H9 (cell line): ENCODE measurements at regions not wholly inside any gene's neighbourhood (a gene's known extent, or its start where the extent isn't known, plus 50 kb on each side); places are given as distances from the start of the nearest gene placed in this dataset.

Experiments used
- DNase-seq: peaks from one replicate; pipeline ENCODE4 v3.0.0-alpha.2; 2017
- H2AFZ ChIP-seq: one replicate; pipeline ENCODE4 v1.6.1; 2013; ENCODE audit warnings: mild to moderate bottlenecking, low read length, control low read depth, moderate library complexity
- H2AK5ac ChIP-seq: 2 replicates; pipeline ENCODE4 v1.6.1; 2013; ENCODE audit warnings: low read length, control low read depth, mixed read lengths; ENCODE audit not compliant: insufficient read length
- H2BK120ac ChIP-seq: one replicate; pipeline ENCODE4 v1.6.1; 2013; ENCODE audit warnings: low read depth, mild to moderate bottlenecking, low read length, control low read depth, inconsistent platforms; ENCODE audit not compliant: poor library complexity, severe bottlenecking
- H2BK12ac ChIP-seq: 2 replicates; pipeline ENCODE4 v1.6.1; 2013; ENCODE audit warnings: low read length, control low read depth, mixed read lengths, low read depth; ENCODE audit not compliant: insufficient read length
- H2BK15ac ChIP-seq: 2 replicates; pipeline ENCODE4 v1.6.1; 2013; ENCODE audit warnings: low read depth, low read length, control low read depth
- H2BK20ac ChIP-seq: one replicate; pipeline ENCODE4 v1.6.1; 2013; ENCODE audit warnings: low read depth, mild to moderate bottlenecking, low read length, control low read depth, inconsistent platforms; ENCODE audit not compliant: poor library complexity, severe bottlenecking
- H2BK5ac ChIP-seq: 2 replicates; pipeline ENCODE4 v1.6.1; 2013; ENCODE audit warnings: low read length, control low read depth, mixed read lengths; ENCODE audit not compliant: insufficient read length
- H3K14ac ChIP-seq: 2 replicates; pipeline ENCODE4 v1.6.1; 2013; ENCODE audit warnings: low read length, control low read depth; ENCODE audit not compliant: insufficient read depth
- H3K18ac ChIP-seq: 2 replicates; pipeline ENCODE4 v1.6.1; 2013; ENCODE audit warnings: low read depth, mild to moderate bottlenecking, mixed read lengths, low read length, control low read depth; ENCODE audit not compliant: insufficient read length
- H3K23ac ChIP-seq: 2 replicates; pipeline ENCODE4 v1.6.1; 2013; ENCODE audit warnings: low read length, control low read depth, mixed read lengths, low read depth; ENCODE audit not compliant: insufficient read length
- H3K23me2 ChIP-seq: 2 replicates; pipeline ENCODE4 v1.6.1; 2013; ENCODE audit warnings: low read depth, mild to moderate bottlenecking, mixed read lengths, low read length, control low read depth; ENCODE audit not compliant: insufficient read length, poor library complexity, severe bottlenecking
- H3K27ac ChIP-seq: 2 replicates; pipeline ENCODE4 v1.5.1; 2013; ENCODE audit warnings: low read length, control low read depth, mixed read lengths, low read depth; ENCODE audit not compliant: insufficient read length
- H3K27me3 ChIP-seq: 2 replicates; pipeline ENCODE4 v1.6.1; 2013; ENCODE audit warnings: low read length, control low read depth, inconsistent platforms; ENCODE audit not compliant: insufficient read depth
- H3K4ac ChIP-seq: 2 replicates; pipeline ENCODE4 v1.6.1; 2013; ENCODE audit warnings: low read depth, mild to moderate bottlenecking, control low read depth, inconsistent platforms, low read length, moderate library complexity
- H3K4me1 ChIP-seq: 2 replicates; pipeline ENCODE4 v1.6.1; 2013; ENCODE audit warnings: low read length, control low read depth, inconsistent platforms; ENCODE audit not compliant: insufficient read depth
- H3K4me2 ChIP-seq: 2 replicates; pipeline ENCODE4 v1.6.1; 2013; ENCODE audit warnings: low read length, control low read depth, mixed read lengths; ENCODE audit not compliant: insufficient read length, insufficient read depth
- H3K56ac ChIP-seq: 2 replicates; pipeline ENCODE4 v1.6.1; 2013; ENCODE audit warnings: low read depth, mild to moderate bottlenecking, mixed read lengths, low read length, control low read depth; ENCODE audit not compliant: insufficient read length
- H3K79me1 ChIP-seq: 2 replicates; pipeline ENCODE4 v1.6.1; 2013; ENCODE audit warnings: low read depth, mild to moderate bottlenecking, moderate library complexity, low read length, control low read depth, inconsistent platforms; ENCODE audit not compliant: insufficient read depth, poor library complexity, severe bottlenecking
- H3K79me2 ChIP-seq: 2 replicates; pipeline ENCODE4 v1.6.1; 2013; ENCODE audit warnings: low read length, control low read depth, inconsistent platforms; ENCODE audit not compliant: insufficient read depth
- H3K9ac ChIP-seq: 2 replicates; pipeline ENCODE4 v1.6.1; 2013; ENCODE audit warnings: low read length, control low read depth, mixed read lengths; ENCODE audit not compliant: insufficient read length; ENCODE audit errors: extremely low read depth
- H3K9me3 ChIP-seq: one replicate; pipeline ENCODE4 v1.6.1; 2013; ENCODE audit warnings: low read depth, low read length, inconsistent platforms; ENCODE audit not compliant: control insufficient read depth
- H3T11ph ChIP-seq: one replicate; pipeline ENCODE4 v1.6.1; 2013; ENCODE audit warnings: mild to moderate bottlenecking, low read length, control low read depth, inconsistent platforms
- H4K20me1 ChIP-seq: one replicate; pipeline ENCODE4 v1.6.1; 2013; ENCODE audit not compliant: control insufficient read depth, insufficient read length, insufficient read depth
- H4K5ac ChIP-seq: 2 replicates; pipeline ENCODE4 v1.6.1; 2013; ENCODE audit warnings: low read depth, mild to moderate bottlenecking, mixed read lengths, low read length, control low read depth; ENCODE audit not compliant: insufficient read length
- H4K8ac ChIP-seq: replicated peaks from 2 replicates; pipeline ENCODE4 v1.6.1; 2013; ENCODE audit warnings: low read length, control low read depth, mixed read lengths, low read depth; ENCODE audit not compliant: insufficient read length
- H4K91ac ChIP-seq: 2 replicates; pipeline ENCODE4 v1.6.1; 2013; ENCODE audit warnings: low read depth, mild to moderate bottlenecking, moderate library complexity, mixed read lengths, low read length, control low read depth; ENCODE audit not compliant: insufficient read length
- H3K27ac Mint-ChIP-seq, 3 experiments: 2 replicates in 2 of 3; 3 replicates in 1 of 3; pipeline ENCODE4 v1.8.0; 2020 to 2021; ENCODE audit warnings: mixed read lengths in 3 of 3, mild to moderate bottlenecking in 1 of 3, moderate library complexity in 1 of 3
- H3K27me3 Mint-ChIP-seq: 2 replicates; pipeline ENCODE4 v1.8.0; 2021; ENCODE audit warnings: low read depth, mild to moderate bottlenecking, moderate library complexity, mixed read lengths
- H3K36me3 Mint-ChIP-seq, 3 experiments: 2 replicates in 2 of 3; 3 replicates in 1 of 3; pipeline ENCODE4 v1.8.0; 2020 to 2021; ENCODE audit warnings: low read depth in 3 of 3, mixed read lengths in 3 of 3; ENCODE audit not compliant: insufficient read depth in 1 of 3
- H3K4me1 Mint-ChIP-seq, 2 experiments: 2 replicates each; pipeline ENCODE4 v1.8.0; 2020; ENCODE audit warnings: mixed read lengths in 2 of 2
- H3K4me3 Mint-ChIP-seq, 2 experiments: 2 replicates in 1 of 2; 3 replicates in 1 of 2; pipeline ENCODE4 v1.8.0; 2020 to 2021; ENCODE audit warnings: mild to moderate bottlenecking in 2 of 2, mixed read lengths in 2 of 2, moderate library complexity in 1 of 2
- H3K9me3 Mint-ChIP-seq, 2 experiments: 2 replicates in 1 of 2; 3 replicates in 1 of 2; pipeline ENCODE4 v1.8.0; 2020; ENCODE audit warnings: mild to moderate bottlenecking in 2 of 2, mixed read lengths in 2 of 2, moderate library complexity in 1 of 2
- CTCF ChIP-seq: fragments of 200-600 bp; sonication (generic); conservative IDR thresholded peaks from 3 replicates; pipeline ENCODE4 v1.8.0; 2021; ENCODE audit warnings: antibody characterized with exemption, mild to moderate bottlenecking
- WGBS: extraction: QIAGEN DNeasy Blood & Tissue Kit; methylation state at CpG from one replicate; pipeline ENCODE4 v1.1.7; 2013; ENCODE audit warnings: missing lambda C conversion rate, low lambda C conversion rate, mixed read lengths; ENCODE audit not compliant: insufficient read length; ENCODE audit errors: extremely low coverage; 5-methylcytosine and 5-hydroxymethylcytosine counted together

- no peak for TF ChIP-seq CTCF
- Histone ChIP-seq H4K20me1 (no peaks in the 10 kb centered on the region), H3K23ac (no peak overlapping the region), H3K18ac (no peak overlapping the region), H4K5ac (no peak overlapping the region), H2BK20ac (no peak overlapping the region), H2BK5ac (no peak overlapping the region), H2AFZ (no peak overlapping the region), H3K23me2 (no peaks in the 10 kb centered on the region), H3K27me3 (no peaks in the 10 kb centered on the region), H2BK15ac (no peak overlapping the region), H3K79me1 (no peaks in the 10 kb centered on the region), H3K9ac (no peak overlapping the region), H3K56ac (no peak overlapping the region), H2AK5ac (no peak overlapping the region), H2BK120ac (no peak overlapping the region), H3K9me3 (peaks cover 69% of the 10 kb centered on the region), H3T11ph (no peak overlapping the region), H3K27ac (no peak overlapping the region), H3K4me1 (no peaks in the 10 kb centered on the region), H3K79me2 (no peaks in the 10 kb centered on the region), H2BK12ac (no peak overlapping the region), H3K4me2 (no peak overlapping the region), H4K8ac (no peak overlapping the region), H3K4ac (no peak overlapping the region), H4K91ac (no peak overlapping the region), H3K14ac (no peak overlapping the region)
- Mint-ChIP-seq H3K36me3 (peaks cover 0 to 7% (median 0%) of the 10 kb centered on the region in 3 experiments; a peak in 2 of 7 replicates), H3K4me1 (no peaks in the 10 kb centered on the region), H3K4me3 (no peak overlapping the region), H3K27me3 (no peaks in the 10 kb centered on the region), H3K27ac (no peak overlapping the region), H3K9me3 (peaks cover 44 to 78% of the 10 kb centered on the region in 2 experiments)
- no peak for DNase-seq
- no CpG with 5 or more reads among the region's 4 CpGs for WGBS
Observed at GRCh38 chrX:135649029-135649428, 64.4 kb upstream of the CT45A1 start.
